DLD1 (cell line): ENCODE measurements at regions not wholly inside any gene's neighbourhood (a gene's known extent, or its start where the extent isn't known, plus 50 kb on each side); places are given as distances from the start of the nearest gene placed in this dataset.
"Not testable (repeated sequence)": the region's sequence is repeated elsewhere in the genome, so short reads cannot be mapped to it uniquely, and the experiment has no call there.

Source experiments
- in situ Hi-C: cut with HindIII; loops from 2 replicates; pipeline ENCODE4 v1.10.0; 2017; ENCODE audit warnings: low sequenced_read_pairs

DNA sequence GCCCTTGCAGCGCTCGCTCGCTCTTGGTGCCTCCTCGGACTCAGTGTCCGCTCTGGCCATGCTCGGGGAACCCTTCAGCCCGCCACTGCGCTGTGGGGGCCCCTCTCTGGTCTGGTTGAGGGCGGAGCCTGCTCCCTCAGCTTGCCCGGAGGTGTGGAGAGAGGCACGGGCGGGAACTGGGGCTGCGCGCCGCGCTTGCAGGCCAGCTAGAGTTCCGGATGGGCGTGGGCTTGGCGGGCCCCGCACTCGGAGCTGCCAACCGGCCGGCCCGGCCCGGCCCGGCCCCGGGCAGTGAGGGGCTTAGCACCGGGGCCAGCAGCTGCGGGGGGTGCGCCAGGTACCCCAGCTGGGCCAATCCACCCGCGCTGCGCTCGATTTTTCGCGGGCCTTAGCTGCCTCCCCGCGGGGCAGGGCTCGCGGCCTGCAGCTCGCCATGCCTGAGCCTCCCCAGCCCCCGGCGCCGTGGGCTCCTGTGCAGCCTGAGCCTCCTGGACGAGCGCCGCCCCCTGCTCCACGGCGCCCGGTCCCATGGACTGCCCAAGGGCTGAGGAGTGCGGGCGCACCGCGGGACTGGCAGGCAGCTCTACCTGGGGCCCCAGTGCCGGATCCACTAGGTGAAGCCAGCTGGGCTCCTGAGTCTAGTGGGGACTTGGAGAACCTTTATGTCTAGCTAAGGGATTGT is 217.0 kb upstream of the PKN2 start:
- in situ Hi-C loops: no loop called here

DNA sequence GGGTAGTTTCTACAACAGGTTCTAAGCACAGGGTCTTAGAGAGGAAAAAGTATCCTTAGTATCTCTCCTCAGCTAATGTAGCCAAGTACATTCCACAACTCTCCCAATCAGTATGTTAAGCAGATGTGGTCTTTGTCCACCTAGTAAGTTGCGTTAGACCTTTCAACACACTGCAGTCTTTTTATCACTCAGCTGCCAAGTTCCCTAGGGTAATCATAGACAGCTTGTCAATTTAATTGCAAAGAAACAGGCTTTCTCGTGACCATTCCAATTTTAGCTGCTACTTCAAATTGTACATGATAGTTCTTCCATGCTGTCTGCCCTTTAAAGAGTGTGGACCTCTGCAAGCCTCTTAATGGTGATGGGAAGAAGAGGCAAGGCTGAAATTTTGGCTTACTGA is 211.8 kb upstream of the PKN2 start:
- in situ Hi-C loops: no loop called here

DNA sequence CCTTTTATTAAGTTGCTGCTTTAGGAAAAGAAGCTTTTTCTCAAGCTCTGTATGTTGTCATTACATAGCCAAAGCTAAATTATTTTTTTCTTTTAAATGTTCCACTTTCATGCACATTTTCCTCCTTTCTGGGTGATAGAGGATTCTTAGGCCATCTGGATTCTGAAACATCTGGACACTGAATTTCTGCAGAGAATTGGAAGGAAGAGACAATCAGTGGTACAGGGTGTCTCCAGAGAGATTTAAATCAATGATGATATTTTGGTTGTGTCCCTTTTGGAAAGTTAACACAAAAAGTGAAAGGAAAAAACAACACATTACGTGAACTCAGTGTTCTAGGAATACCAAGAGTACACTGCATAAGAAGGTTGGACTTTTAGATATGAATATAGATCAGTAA is 211.4 kb upstream of the PKN2 start:
- in situ Hi-C loops: no loop called here

DNA sequence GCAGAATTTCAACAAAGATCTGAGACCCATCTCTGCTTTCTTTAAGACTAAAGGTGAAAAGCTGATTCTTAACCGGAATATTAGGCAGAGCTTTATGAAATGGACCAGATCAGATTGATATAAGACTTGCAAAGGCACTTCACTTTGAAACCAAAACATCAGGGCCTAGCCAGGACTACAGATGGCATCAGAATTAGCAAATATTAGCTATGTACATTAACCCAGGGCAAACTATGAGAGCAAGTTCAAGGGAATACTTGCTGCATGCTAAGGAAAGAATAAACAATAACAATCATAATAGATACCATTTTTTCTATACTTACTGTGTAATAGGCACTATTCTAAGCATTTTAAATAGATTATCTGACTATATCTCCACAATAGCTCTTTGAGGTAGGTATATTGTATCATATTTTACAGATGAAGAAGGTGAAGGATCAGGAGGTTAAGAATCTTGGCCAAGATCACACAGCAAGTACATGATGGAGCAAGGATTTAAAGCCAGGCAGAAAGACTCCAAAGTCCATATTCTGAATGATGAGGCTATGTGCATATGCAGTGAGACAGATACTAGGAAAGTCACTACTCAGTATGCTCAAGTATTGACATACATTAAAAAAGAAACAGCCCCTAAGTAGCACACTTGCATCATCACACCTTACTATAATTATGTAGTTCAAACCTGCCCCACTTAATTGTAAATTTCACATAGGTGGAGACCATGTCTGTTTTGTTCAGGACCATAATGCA is 209.3 kb upstream of the PKN2 start:
- in situ Hi-C loops: no loop called here

DNA sequence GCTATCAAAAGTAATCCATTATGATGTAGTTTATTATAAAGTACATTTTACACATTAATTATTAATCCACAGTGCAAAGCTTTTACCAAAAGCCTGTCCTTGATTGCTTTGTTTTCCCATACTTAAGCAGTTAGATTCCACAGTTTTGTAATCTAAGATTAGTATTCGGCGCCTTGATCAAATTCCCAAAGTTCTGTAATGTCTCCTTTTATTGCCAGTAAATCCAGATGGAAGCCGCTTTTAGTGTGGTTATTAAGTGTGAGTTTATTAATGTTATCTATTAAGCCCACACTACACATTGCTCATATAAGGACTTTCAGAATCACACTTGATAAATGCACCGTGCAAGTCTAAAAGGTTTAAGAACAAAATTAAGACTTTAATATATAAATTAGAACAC is 199.2 kb upstream of the PKN2 start:
- in situ Hi-C loops: no loop called here

DNA sequence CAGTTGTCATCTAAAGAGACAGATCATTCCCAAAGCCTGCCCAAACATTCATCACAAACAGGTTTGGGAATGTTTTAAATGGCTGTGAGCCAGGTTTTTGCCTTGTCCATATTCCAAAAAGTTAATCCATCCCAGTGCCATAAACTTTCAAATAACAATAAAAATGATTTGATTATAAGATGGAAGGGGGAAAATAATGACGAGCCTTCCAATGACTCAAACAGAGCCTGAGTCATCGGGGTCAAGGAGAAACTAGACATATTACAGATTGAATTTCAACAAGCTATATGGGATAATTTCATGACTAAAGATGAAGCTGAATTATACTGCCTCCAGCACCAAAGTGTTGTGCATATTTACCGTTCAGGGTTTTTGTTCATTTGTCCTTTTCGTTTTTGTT is 195.8 kb upstream of the PKN2 start:
- in situ Hi-C loops: no loop called here

DNA sequence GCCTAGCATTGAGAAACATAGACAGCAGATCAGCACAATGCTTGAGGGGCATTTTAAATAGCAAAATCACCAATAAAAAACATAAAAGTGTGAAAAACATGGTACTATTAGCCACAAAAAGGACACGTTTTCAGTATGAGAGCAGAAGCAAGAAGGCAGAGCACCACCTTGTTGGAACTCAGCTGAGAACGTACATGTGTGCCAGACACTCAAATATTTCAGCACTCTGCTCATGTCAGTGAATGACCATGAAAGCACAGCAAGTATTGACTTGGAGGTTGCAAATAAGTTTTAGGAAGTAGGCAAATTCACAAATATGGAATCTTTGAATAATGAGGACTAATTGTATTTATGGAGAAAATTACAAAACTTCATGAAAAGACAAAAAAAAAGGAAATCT is 193.4 kb upstream of the PKN2 start:
- in situ Hi-C loops: no loop called here

DNA sequence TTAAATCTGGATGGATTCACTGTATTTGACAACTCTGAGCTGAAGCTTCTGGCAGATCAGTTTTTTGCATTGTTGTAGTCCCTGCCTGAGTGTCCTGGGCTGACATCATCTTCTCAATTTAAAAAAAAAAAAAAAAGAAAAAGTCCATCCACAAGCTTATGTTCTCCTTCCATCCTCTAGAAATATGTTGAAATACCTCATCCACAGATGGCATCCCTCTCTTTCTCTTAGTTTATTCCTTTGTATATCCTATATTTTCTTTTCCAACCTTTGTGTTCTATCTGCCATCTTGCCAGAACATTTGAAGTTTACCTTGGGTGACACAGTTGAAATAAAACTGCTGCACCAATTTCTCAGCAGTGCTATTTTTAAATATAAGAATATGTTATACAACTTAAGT is 184.4 kb upstream of the PKN2 start:
- in situ Hi-C loops: no loop called here

DNA sequence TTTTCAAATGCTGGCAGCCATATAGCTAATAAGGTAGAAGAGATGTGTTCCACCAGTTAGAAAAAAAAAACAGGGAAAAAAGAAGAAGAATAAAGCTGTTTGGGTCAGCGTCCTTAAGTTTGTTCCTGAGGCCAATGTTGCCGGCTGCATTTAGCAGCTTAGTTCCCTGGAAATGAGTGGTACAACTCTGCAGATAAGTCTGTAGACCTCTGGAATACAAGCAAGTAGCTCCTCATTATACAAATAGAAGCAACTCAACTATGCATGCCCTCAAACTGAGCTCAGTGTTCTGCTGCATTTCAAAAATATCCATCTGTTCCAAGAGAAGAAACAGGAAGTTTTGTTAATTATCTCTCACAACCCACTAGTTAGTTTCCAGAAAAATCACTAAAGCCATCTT is 181.2 kb upstream of the PKN2 start:
- in situ Hi-C loops: no loop called here

DNA sequence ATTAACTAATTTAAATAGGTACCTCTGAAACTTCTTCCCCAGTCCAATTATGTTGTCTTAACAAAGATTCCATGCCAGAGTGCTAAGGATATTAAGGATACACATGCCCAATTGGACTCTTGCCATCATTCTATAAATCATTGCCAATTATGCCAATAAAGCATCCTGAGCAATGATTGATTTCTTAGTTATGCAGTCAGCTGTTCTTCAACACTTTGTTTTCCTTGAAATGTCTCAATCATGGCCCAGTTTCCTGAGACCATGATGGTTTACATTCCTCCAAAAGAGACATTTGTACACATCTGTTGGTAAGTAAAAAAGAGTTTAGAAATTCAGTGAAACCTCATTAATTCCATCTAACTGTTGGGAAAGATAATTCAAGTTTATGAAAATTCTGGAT is 180.4 kb upstream of the PKN2 start:
- in situ Hi-C loops: no loop called here

DNA sequence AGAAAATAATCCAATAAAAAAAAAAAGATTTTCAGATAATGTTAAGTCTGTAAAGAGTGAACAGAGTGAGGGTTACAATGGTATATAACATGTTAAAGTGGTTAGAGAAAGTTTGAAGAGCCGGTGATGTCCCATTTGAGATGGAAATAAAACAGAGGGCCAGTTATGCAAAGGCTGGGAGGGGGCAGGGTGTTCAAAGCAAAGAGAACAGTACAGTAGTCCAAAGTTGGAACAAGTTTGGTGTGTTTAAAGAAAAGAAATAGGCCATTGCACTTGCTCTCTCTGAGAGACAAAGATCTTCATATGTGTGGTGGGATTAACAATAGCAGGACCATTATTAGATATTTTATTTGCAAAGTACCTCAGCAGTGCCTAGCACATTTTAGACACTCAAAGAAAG is 179.5 kb upstream of the PKN2 start:
- in situ Hi-C loops: no loop called here

DNA sequence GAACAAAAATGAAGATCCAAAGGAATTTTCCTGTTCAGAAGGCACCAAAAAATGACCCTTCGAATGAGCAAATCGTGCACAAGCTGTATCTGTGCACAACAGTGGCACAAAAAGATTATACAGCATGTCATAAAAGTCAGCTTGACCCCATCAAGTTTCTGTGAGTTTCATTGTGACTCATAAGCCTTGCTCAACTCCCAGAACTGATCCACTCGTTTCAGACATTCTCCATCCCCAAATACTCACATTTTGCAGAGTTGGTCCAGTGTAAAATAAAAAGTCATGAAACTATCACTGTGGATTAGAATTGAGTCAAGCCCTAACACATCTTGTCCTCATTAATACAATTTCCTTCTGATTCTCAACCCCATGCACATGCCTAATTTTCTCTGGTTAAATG is 174.7 kb upstream of the PKN2 start:
- in situ Hi-C loops: no loop called here

DNA sequence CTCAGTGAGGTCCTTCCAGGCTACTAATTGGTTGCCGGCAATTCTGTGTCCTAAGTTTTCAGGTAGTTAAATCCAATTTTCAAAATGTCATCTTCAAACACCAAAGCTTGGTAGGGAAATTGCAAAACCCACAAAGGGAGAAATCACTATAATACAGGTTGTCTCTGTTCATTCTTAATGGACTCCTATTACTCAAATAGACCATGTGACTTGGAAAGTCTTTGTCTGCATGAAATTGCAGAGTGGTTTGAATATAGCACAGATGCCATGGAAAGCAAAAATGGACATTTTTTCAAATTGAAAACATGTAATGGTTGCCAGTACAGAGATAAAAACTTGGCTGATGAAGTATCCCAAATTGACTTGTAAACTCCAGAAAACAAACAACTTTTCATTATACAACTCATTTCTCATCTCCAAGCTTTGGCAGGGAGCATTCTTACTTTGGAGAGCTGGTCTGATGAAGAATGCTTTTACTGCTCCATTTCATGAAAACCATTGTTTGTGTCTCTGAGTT is 169.5 kb upstream of the PKN2 start:
- in situ Hi-C loops: no loop called here

DNA sequence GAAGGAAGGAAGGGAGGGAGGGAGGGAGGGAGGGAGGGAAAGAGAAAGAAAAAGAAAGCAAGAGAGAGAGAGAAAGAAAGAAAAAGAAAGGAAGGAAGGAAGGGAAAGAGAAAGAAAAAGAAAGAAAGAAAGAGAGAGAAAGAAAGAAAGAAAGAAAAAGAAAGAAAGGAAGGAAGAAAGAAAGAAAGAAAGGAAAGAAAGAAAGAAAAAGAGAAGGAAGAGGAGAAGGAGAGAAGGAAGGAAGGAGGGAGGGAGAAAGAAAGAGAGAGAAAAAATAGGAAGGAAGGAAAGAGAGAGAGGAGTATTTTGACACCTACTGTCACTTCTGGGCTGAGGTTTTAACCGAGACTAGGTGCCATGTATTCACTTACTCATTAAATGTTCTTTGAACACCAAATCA is 166.6 kb upstream of the PKN2 start:
- in situ Hi-C loops: not testable (repeated sequence)

DNA sequence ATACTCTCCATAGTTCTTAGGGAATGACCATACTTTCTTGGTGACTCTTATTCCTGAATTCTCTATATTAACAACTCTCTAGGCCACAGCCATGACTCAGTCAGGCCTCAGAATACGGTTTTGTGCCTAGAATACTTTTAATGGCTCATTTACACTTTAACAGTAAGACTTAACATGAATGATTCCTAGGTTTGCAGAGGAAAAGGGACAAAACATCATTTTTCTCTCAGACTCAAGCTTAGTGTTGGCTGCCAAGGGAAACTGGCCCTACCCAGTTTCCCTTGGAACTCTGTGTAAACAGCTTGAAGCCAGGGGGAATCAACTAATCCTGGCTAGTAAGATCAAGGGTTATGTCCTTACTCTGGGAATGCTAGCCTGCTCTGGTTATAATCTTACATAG is 164.9 kb upstream of the PKN2 start:
- in situ Hi-C loops: no loop called here

DNA sequence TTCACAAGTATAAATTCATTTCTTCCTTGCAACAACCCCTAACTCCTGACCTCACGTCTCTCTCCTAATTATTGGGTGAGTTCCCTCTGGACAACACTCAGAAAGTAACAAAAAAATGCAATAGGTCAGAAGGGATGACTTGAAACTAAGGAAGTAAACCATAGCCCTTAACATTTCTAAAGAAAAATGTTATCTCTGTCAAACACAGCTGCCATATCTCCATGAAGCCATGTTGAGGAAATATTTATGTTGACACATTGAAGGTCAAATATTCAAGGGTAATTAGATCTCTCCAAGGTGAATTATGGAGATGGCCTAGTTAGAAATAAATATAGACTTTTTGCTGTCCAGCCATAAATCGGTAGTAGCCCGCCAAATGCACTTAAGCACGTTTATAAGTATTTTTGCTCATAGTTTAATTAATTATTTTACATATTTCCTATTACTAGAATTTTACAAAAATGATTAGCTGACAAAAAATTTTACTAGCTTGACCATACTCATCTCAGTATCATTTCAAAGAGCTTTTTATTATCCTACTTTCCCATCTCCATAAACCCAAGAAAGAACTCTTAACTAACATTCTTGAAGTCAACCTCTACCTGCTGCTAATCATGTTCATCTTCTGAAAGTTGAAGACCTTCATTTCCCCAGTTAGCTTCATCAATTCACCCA is 160.1 kb upstream of the PKN2 start:
- in situ Hi-C loops: no loop called here

DNA sequence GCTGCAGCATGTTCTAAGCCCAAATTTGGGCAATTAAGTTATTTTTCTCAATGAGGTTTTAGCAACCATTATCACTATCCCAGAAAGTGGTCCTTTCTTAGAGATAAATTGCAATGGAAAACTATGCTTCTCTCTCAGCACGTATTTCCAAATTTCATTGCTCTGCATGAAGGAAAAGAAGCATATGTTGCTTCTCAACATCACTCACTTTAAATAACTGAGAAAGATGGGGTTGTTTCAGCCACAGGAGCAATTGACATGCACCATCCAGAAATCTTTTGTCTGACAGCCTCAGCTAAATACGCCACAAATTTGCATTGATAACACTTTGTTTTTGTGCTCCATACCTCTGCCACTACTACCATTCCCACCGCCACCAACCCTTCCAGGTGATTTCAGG is 157.6 kb upstream of the PKN2 start:
- in situ Hi-C loops: no loop called here

DNA sequence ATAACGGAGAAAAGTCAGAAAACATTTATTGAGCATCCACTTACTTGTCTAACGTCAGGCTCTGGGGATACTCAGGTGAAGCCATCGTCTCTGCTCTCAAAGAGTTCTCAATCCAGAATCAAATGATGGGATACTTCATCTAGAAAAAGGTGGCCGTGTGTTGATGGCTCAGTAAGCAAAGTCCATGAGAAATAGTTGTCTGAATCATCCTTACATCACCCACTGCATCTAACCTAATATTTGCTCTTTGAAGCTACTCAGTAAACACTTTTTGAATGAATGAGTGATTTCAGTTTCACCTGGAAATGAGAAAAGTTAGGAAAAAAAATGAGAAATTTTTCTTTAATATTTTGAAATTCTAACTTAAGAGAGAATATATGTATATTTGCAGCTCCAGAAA is 155.3 kb upstream of the PKN2 start:
- in situ Hi-C loops: no loop called here

DNA sequence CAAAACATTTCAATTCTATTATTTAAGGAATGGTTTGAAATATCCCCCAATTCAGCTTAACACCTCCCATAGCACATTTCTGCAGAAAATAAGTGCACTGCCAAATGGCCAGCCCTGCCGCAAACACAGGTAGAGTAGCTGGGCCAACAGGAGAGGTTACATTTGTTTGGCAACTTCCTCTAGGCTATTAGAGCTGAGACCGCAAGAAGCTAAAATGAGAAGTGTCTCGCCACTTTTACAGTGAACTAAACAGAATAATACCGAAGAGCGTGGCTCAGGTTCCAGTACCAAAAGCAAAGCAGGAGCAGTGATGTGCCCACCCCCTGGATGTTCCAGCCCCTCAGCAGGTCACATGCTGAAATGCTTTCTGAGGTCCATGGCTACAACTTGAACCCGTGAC is 154.5 kb upstream of the PKN2 start:
- in situ Hi-C loops: no loop called here

DNA sequence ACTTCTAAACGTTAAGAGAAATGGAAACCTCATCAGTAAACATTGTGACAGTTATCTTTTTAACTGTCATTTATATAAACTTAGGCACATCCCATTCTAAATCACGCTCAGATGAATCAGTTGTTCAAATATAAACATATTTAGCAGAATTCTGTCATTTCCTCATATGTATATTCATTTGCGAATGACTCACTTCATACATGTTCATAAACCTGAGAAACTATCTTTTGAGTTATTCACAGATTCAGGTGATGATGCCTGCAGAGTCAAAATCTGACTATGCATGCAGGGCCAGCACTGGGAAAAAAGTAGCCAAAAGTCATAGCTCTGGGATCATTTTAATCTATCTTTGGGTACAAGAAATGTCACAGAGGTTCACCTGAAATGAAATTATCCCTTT is 153.8 kb upstream of the PKN2 start:
- in situ Hi-C loops: no loop called here

DNA sequence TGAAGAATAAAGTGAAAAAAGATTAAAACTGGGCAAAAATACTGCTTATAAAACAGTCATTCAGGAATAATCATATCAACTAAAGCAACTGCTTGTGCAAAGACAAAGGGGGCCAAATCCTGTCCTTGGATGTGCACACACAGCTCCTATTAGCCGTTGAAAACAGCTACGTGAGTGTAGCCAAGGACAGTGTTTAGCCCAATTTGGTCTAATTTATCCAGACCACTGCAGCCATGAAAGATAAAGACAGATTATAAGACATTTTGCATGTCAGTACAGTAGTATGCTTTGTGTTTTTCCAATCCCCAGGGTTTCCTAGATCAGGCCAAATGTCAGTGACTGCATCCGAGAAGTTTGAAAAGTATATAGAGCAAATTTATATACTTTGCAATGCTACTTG is 146.3 kb upstream of the PKN2 start:
- in situ Hi-C loops: no loop called here
